ENCODE measurements at regions not wholly inside any gene's neighbourhood (a gene's known extent, or its start where the extent isn't known, plus 50 kb on each side); places are given as distances from the start of the nearest gene placed in this dataset.

GRCh38 chr10:108409306-108409705 lies 1244.8 kb upstream of the SORCS1 start:
- no peak for DNase-seq (ENCODE audit: low read depth)
- H3K4me3 ChIP-seq (ENCODE audit: low read depth, low read length) = no peak overlapping the region
- TF ChIP-seq CTCF (conservative IDR thresholded peaks at IDR 0.05; ENCODE audit: low read depth, low read length) = no peak

GRCh38 chr10:108404155-108404554 lies 1239.6 kb upstream of the SORCS1 start:
- no peak for DNase-seq (ENCODE audit: low read depth)
- H3K4me3 ChIP-seq (ENCODE audit: low read depth, low read length) = no peak overlapping the region
- TF ChIP-seq CTCF (conservative IDR thresholded peaks at IDR 0.05; ENCODE audit: low read depth, low read length) = no peak

- no peak for DNase-seq (ENCODE audit: low read depth)
- no peak overlapping the region for H3K4me3 ChIP-seq (ENCODE audit: low read depth, low read length)
Measured at GRCh38 chr10:108399465-108399864, 1235.0 kb upstream of the SORCS1 start.

GRCh38 chr10:108393089-108393488 lies 1228.6 kb upstream of the SORCS1 start:
- no peak overlapping the region for H3K4me3 ChIP-seq (ENCODE audit: low read depth, low read length)
- DNase-seq (ENCODE audit: low read depth) = peak; percentile 9
- no peak for TF ChIP-seq CTCF (conservative IDR thresholded peaks at IDR 0.05; ENCODE audit: low read depth, low read length)

More at GRCh38 chr10:108399465-108399864, 1235.0 kb upstream of the SORCS1 start:
- no peak for TF ChIP-seq CTCF (conservative IDR thresholded peaks at IDR 0.05; ENCODE audit: low read depth, low read length)

GRCh38 chr10:108392286-108392685 lies 1227.8 kb upstream of the SORCS1 start:
- peak; percentile 52 for DNase-seq (ENCODE audit: low read depth)
- H3K4me3 ChIP-seq (ENCODE audit: low read depth, low read length) = no peak overlapping the region
- TF ChIP-seq CTCF (conservative IDR thresholded peaks at IDR 0.05; ENCODE audit: low read depth, low read length) = no peak

GRCh38 chr10:108388706-108389105 lies 1224.2 kb upstream of the SORCS1 start:
- DNase-seq (ENCODE audit: low read depth) = no peak
- no peak for TF ChIP-seq CTCF (conservative IDR thresholded peaks at IDR 0.05; ENCODE audit: low read depth, low read length)
- H3K4me3 ChIP-seq (ENCODE audit: low read depth, low read length) = no peak overlapping the region

- H3K4me3 ChIP-seq (ENCODE audit: low read depth, low read length) = no peak overlapping the region
Measured at GRCh38 chr10:108385963-108386362, 1221.5 kb upstream of the SORCS1 start.

More at GRCh38 chr10:108385963-108386362, 1221.5 kb upstream of the SORCS1 start:
- no peak for TF ChIP-seq CTCF (conservative IDR thresholded peaks at IDR 0.05; ENCODE audit: low read depth, low read length)
- DNase-seq (ENCODE audit: low read depth) = no peak
